HG03460 (cell line): ENCODE measurements at regions not wholly inside any gene's neighbourhood (a gene's known extent, or its start where the extent isn't known, plus 50 kb on each side); places are given as distances from the start of the nearest gene placed in this dataset.
"Not testable (repeated sequence)": the region's sequence is repeated elsewhere in the genome, so short reads cannot be mapped to it uniquely, and the experiment has no call there.

Experiments
- ATAC-seq: cut with Tn5 transposase; IDR thresholded peaks from one replicate; pipeline ENCODE4 v1.9.1; 2021; ENCODE audit not compliant: unreplicated experiment

DNA sequence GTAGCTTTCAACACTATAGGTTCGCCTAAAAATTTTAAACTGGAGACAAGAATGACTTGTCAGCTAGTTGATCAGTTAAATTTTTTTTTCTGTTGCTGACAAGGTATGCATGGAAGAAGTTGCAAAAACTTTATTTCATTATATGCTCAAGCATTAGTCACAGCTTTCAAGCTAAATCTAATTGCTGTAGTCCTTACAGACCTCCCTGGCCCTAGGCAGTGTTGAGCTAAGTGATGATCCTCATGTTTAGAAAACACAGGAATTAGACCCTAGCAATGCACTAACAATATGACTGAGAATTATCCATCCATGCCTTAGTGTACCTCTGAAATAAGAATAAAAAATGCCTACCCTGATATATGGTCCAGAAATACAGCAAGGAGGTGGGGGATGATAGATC is 253.4 kb downstream of the SP3 start:
- no peak for ATAC-seq

DNA sequence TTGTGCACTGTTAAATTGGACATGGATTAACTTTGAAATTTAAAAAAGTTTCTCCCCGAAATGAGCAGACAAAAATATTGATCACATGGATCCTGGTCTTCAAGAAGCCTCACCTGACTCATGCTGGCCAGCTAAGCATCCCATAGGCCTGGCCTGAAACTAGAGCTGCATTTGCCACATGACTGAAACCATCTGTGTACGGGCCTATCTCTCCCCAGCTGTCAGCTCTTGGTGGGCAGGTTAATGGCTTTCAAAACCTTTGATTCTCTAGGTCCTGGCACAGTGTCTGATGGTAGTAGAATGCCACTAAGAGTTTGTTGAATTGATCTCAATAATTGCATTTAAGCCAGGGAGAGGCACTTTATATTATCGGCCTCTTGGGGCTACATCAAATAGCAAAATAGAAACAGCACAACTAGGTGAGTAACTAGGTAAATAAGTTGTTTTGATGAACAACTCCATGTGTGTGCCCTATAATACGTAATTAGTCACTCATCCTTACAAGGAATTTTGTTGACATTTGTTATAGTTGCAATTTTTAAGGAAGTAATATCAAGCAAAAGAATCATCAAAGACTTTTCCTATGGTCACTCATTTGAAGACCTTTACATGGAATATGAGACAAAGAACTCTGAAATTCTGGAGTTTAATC is 251.1 kb downstream of the SP3 start:
- ATAC-seq = no peak

DNA sequence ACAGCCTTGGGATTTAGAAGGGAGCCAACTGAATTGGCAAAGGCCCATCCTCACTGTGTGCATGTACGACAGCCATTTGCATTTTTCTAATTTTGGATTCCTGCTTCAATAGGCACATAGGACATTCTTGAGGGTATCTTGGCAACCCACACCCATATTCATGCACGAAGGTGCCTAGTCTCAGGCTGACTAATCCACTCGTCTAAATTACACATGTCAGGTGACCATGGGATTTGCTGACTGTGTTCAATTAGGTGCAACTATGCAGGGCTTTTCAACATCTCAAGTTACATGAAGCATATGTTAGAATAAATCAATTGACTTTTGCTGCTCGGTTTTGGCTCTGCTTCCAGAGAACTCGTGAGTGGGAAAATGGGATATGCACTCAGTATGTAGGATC is 249.7 kb downstream of the SP3 start:
- ATAC-seq = no peak

DNA sequence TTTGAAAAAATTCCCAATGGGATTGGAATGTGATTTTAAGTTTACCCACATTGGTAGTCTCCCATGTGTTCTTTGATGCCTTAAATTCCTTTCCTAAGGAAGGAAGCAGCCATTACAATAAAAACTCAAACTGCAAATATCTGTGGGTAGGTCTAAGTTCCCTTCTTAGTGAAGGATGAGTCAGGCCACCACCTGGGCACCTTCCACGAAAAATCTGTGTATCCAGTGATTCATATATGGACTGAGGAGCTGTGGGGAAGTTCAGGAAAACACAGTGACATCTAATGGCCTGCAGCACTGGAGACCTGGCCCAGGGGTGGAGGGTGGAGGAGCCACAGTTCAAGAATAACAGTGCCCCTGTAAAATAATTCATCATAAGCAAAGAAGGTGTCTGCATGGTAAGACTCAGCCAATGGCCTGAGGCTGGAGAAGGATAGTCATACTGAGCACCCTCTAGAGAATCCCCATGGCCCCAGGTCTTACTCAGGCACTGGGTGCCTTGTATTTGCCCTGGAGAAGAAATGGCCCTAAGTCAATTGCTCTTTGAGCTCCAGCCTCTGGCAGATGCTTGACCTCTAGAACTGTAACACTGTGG is 248.6 kb downstream of the SP3 start:
- no peak for ATAC-seq

DNA sequence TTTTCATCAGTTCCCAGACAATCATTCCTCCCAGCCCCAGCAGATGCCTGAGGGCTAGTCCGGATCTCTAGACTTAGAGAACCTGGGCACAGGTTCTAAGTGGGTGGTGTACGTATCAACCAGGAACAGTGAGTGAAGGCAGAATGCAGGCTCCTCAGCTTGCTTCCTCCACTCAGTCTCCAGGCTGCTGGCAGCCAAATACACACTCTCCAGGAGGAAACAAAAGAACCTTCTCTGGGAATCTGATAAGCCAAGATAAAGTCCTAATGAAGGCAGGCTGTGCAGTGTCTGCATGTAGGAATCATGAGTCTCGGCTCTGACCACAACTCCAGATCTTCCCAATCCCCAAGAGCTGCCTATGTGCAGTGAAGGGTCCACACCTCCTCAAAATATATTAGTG is 245.7 kb downstream of the SP3 start:
- ATAC-seq = no peak

DNA sequence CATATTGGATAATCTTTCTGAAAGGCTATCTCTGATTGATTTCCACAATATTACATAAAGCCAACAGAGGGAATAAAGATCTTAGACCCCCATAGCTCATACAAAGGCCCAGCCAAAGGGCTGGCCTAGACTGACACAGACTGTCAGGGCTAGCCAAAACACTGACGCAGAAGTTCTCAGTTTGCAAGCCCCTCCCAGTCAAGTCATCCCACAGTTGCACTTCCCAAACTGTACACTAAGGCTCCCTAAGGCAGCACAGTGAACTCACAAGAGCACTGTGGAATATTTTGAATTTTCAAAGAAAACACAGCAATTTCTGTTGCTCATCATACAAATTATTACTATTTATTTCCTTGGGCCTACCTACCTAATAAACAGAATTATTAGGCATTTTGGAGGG is 244.9 kb downstream of the SP3 start:
- no peak for ATAC-seq

DNA sequence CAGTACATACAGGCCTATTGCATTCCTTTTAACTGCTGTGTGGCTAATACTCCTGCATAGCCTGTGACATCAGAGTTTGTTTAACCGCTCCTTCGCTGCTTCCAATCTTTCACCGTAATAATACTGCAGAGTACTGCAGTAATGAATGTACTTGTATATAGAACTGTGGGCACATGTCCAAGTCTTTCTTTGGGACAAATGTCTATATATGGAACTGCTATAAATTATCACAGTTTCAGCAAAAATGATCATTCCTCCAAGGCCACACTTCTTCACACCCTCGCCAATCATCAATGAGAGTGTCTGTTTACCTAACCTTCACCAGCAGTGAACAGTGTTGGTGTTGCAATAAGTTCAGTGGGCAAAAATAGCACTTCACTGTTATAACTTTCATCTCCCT is 230.4 kb downstream of the SP3 start:
- ATAC-seq = no peak

DNA sequence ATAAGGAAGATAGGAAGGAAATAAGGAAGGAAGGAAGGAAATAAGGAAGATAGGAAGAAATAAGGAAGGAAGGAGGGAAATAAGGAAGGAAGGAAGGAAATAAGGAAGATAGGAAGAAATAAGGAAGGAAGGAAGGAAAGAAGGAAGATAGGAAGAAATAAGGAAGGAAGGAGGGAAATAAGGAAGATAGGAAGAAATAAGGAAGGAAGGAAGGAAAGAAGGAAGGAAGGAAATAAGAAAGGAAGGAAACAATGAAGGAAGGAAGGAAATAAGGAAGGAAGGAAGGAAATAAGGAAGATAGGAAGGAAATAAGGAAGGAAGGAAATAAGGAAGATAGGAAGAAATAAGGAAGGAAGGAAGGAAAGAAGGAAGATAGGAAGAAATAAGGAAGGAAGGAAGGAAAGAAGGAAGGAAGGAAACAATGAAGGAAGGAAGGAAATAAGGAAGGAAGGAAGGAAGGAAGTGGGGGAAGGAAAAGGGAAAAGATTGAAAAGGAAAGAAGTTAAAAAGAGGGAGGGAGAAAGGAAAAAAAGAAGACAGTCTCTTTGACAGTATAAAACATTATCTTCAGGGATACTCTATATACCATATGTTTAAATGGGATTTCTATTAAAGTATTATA is 227.1 kb downstream of the SP3 start:
- ATAC-seq = not testable (repeated sequence)

DNA sequence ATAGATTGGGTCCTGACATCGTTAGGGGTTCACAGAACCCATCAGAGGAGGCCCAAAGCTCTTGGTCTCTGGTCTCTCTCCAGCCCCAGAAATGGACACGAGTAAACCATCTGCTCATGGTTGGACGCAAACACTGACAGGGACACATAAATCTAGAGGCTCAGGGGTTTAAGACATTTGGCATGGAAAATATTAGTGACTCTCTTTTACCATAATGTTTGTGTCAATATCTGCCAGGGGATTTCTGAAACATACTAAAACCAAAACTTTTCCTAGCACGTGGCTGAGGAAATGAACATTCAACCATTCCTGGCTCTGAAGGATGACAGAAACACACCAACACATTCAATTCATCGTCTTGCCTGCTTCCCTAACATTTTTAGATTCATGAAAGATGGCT is 226.2 kb downstream of the SP3 start:
- no peak for ATAC-seq

DNA sequence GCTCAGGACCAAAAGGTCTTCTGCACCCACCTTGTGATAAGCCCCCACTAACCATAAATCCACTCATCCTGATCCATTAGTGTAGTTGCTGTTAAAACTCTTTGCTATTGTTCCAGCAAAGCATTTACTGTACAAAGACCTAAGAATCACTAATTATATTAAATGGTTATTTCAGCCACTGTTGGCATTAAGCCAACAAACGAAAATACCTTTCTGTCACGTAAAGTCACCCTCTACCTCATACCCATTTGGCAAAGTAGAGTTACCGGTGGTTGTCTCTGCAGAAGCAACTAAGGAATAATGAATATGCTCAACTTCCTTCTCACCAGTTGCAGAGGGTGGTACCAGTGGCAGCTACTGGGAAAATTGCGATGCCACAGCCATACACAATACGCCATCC is 224.5 kb downstream of the SP3 start:
- ATAC-seq = no peak

DNA sequence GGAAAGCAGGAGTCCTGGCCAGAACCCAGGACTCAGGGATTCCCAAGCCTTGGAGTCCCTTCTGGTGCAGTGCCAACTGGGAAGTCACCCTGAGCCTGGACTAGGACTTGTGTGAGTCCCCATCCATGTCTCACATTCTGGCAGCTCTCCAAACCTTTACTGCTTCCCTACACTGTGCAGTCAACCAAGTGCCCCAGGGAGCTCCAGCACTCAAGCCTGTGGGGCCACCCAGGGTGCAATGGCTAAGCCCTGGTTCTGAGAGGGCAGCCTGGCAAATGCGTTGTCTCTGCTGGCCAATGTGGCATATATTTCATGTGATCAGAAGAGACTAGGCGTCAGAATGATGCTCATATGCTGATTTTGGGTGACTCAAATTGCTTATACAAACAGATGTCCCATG is 223.4 kb downstream of the SP3 start:
- no peak for ATAC-seq

DNA sequence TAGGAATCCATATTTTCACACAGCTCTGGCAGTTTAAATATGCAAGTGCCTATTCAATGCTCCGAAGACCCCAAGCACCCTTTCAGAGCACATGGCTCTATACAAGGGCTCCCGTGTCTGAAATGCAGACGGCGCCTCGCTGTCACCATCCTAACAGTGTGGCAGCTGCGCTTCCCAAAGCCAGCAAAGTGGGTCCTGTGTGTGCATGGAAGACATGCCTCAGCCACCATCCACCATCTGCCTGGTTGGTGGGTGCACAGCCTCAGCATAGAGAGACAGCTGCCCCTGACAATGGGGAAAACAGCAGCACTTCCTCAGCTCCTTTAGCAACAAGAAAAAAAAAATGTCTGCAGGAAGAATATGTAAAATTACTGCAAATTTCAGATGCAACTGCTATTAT is 218.1 kb downstream of the SP3 start:
- no peak for ATAC-seq

DNA sequence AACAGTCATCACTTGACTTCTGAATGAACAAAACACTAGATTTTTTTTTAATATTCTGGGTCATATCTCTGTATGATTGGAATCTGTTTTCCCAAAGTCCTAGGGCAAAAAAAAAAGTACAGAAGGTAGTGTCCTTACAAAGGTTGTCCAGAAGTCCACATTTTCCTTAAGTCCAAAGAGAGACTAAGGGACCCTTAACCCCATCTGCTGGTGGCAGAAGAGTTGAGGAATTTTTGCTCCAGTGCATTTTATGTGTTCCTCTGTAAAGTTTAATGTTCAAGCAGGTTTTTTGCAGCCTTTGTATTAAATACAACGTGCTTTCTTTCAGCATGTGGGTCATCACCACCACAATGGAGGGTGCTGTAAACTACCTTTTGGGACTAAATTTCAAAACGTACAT is 215.9 kb downstream of the SP3 start:
- no peak for ATAC-seq

DNA sequence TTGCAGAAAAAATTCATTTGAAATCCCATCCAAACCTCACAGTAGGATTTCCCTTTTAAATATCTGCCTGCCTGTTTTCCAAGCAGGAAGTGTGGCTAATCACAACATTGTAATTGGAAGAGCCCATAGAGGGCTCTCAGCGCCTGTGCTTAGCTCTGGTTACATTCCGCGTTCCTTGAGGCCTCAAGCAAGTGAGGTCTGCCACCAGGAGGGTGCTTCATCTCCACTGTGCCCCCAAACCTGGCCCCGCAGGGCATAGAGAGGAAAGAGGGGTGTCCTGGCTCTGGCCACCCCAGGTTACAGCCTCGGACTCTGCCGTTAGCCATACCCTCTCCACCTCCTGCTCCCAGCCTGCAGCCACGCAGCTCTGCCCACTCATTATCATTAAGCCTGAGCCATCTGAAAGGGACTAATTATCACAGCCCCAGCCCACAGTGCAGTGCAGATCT is 214.8 kb downstream of the SP3 start:
- no peak for ATAC-seq

DNA sequence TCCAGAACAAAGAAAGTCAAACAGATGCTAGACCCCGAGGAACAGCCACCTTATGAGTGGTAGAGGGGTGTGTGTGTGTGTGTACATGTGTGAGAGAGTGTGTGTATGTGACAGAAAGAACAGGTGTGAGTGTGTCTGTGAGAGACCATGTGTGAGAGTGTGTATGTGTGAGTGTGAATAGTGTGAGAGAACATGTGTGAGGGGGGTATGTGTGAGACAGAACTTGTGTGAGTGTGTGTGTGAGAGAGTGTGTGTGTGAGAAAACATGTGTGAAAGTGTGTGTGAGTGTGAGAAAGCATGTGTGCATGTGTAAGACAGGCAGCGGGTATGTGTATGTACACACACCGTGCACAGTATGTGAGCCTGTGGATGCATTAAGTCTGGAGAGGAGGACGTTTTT is 214.3 kb downstream of the SP3 start:
- ATAC-seq = no peak

DNA sequence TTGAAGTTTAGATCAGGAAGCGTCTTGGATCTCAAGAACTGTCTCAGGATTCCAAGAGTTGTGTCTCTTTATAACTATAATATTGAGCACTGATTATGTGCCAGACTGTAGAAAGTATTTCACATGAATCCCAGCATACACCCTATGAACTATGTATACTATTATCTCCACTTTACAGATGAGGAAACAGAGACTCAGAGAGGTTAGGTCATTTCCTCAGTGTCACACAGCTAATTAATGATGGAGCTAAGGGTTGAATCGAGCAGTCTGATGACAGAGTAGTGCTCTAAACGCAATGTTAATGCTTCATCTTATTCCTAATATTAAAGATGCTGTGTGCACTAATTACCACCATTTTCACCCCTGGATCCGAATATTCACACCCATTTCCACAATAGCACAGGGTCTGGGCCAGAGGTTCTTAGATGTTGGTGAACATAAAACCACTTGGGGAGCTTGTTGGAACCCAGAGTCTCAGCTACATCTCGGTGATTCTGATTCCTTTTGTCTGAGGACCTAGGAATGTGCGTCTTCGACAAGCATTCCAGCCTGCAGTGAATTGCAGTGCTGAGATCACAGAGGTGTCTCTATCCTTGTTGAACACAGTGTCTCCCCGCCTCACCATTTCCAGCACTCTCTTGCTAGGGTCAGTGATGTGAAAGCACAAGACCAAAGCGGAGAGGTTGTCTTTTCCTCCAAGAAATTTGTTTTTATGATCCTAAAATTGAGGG is 213.8 kb downstream of the SP3 start:
- ATAC-seq = no peak

DNA sequence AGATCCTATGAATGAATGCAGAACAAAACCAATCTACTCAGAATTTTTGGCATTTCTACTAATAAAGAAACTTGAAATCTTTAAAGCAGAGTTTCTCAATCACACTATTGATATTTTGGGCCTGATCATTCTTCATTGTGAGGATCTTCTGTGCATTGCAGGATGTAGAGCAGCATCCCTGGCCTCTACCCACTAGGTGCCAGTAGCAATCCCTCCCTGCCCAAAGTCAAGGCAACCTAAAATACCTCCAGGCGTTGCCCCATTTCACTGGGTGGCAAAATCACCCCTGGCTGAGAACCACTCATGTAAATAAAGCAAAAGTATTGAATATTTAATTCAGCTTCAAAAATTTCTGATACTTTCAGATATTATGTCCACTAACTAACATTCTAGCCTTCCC is 213.0 kb downstream of the SP3 start:
- no peak for ATAC-seq

DNA sequence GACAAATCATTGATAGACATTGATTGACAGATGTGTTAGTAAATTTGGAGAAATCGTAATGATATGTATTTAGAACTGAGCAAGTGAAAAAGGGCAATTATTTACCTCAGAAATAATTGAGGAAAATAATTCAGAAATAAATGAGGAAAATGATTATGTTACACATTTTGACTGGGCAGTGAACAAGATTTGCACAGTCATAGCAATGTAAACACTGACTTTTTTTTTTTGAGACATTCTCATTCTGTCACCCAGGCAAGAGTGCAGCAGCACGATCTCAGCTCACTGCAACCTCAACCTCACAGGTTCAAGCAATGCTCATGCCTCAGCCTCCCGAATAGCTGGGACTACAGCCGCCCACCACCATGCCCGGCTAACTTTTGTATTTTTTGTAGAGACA is 211.7 kb downstream of the SP3 start:
- no peak for ATAC-seq

DNA sequence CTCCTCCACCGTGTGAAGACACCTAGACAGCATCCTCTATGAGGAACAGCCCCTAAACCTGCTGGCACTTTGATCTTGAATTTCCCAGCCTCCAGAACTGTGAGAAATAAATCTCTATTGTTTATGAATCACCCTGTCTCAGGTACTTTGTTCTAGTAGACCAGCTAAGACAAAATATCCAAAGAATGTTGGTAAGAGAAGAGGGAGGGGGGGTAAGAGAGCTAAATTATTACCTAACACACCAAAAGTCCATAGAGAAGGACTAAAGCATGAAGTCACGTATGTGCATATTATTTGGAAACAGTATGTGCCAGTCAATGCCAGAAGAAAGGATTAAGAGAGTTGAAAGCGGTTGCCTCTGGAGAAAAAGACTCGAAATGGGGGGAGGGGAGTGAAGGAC is 211.0 kb downstream of the SP3 start:
- no peak for ATAC-seq

DNA sequence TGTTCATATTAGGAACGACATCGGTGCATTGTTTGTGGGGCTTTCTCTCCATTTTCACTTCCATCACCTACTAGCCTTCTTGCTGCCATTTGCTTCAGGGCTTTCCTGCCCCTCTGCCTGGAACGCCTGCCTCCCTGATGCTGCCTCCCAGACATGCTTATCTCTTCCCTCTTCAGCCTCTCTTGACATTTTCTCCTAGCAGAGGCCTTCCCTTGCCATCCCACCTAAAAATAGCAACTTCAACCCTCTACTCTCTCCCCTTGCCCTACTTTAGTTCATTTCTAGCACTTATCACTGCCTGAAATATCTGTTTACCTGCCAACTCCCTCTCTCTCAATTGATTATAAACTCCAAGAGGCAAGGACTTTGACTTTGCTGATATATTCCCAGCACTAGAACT is 210.3 kb downstream of the SP3 start:
- ATAC-seq = no peak

DNA sequence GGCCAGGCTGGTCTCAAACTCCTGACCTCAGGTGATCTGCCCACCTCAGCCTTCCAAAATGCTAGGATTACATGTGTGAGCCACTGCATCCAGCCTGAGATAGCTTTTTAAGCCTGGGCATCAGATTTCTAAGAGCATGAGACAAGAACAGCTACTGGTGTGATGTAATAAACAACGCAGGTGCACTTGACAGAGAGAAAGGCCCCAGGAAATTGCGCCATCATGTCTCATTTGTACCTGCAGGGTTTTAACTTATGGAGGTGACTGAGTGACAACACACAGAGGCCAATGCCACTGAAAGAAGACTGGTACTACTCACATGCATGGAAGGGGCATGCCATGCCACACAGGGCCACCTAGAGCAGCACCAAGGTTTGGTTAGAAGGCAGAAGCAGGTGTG is 209.4 kb downstream of the SP3 start:
- no peak for ATAC-seq

DNA sequence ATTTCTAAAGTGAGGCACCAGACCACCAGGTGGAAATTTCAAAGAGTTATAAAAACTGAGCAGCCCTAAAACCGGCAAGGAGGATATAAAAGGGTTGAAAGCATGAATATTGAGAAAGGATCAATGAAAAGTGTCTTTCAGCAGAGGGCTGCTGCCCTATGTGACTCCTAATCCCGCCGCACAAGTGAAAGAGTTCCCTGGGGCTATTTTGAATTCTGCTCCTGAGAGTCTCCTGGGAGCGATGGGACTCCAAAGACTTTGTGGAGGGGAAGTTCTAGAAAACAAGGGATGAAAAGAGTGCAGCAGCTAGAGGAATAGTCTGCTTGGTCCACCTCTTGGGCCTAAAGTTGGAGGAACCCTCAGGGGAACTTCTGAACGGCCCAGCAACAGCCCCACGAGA is 205.2 kb downstream of the SP3 start:
- ATAC-seq = no peak
